GM18502 (cell line): ENCODE measurements at regions not wholly inside any gene's neighbourhood (a gene's known extent, or its start where the extent isn't known, plus 50 kb on each side); places are given as distances from the start of the nearest gene placed in this dataset.

Experiments used
- ATAC-seq: cut with Tn5 transposase; IDR thresholded peaks from one replicate; pipeline ENCODE4 v1.9.1; 2021; ENCODE audit warnings: mild to moderate bottlenecking; ENCODE audit not compliant: unreplicated experiment, poor library complexity

- ATAC-seq = no peak
Measured at GRCh38 chr18:24560511-24560981, 100.1 kb downstream of the HRH4 start.

GRCh38 chr18:24561369-24561965 lies 101.0 kb downstream of the HRH4 start:
- ATAC-seq = no peak

GRCh38 chr18:24567199-24567598 lies 106.8 kb downstream of the HRH4 start:
- no peak for ATAC-seq

- no peak for ATAC-seq
Measured at GRCh38 chr18:24570716-24571115, 110.3 kb downstream of the HRH4 start.

- no peak for ATAC-seq
Measured at GRCh38 chr18:24582771-24583170, 122.3 kb downstream of the HRH4 start.

GRCh38 chr18:24584205-24584604 lies 123.8 kb downstream of the HRH4 start:
- ATAC-seq = no peak

- no peak for ATAC-seq
Measured at GRCh38 chr18:24584813-24585212, 124.4 kb downstream of the HRH4 start.

- ATAC-seq = no peak
Measured at GRCh38 chr18:24585996-24586566, 125.6 kb downstream of the HRH4 start.

GRCh38 chr18:24586662-24587360 lies 126.4 kb downstream of the HRH4 start:
- ATAC-seq = no peak

GRCh38 chr18:24588440-24588839 lies 128.0 kb downstream of the HRH4 start:
- ATAC-seq = no peak

- ATAC-seq = no peak
Measured at GRCh38 chr18:24590946-24591345, 130.5 kb downstream of the HRH4 start.

- no peak for ATAC-seq
Measured at GRCh38 chr18:24593401-24593800, 133.0 kb downstream of the HRH4 start.

GRCh38 chr18:24593886-24594285 lies 133.4 kb downstream of the HRH4 start:
- no peak for ATAC-seq

GRCh38 chr18:24595561-24596031 lies 135.2 kb downstream of the HRH4 start:
- no peak for ATAC-seq

- ATAC-seq = no peak
Measured at GRCh38 chr18:24600076-24600654, 139.7 kb downstream of the HRH4 start.

GRCh38 chr18:24601585-24601984 lies 141.1 kb downstream of the HRH4 start:
- no peak for ATAC-seq

- ATAC-seq = no peak
Measured at GRCh38 chr18:24602201-24602600, 141.8 kb downstream of the HRH4 start.

- no peak for ATAC-seq
Measured at GRCh38 chr18:24603151-24603550, 142.7 kb downstream of the HRH4 start.

- no peak for ATAC-seq
Measured at GRCh38 chr18:24605444-24605843, 145.0 kb downstream of the HRH4 start.

- no peak for ATAC-seq
Measured at GRCh38 chr18:24609254-24609653, 148.8 kb downstream of the HRH4 start.

GRCh38 chr18:24611075-24611474 lies 150.6 kb downstream of the HRH4 start:
- no peak for ATAC-seq
